ENCODE measurements at regions not wholly inside any gene's neighbourhood (a gene's known extent, or its start where the extent isn't known, plus 50 kb on each side); places are given as distances from the start of the nearest gene placed in this dataset.

DNA sequence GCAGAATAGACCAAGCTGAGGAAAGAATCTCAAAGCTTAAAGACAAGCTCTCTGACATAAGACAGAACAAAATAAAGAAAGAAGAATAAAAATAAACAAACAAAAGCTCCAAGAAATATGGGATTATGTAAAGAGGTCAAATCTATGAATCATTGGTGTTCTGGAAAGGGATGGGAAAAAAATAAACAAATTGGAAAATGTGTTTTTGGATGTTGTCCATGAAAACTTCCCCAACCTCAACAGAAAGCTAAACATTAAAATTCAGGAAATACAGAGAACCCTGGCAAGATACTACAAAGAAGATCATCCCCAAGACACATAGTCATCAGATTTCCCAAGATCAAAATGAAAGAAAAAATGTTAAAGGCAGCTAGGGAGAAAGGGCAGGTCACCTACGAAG is 662.0 kb upstream of the CDH18 start:
- Histone ChIP-seq H3K4me3 (ENCODE audit: low read depth in 1 of 2, low read length in 1 of 2) (no peak overlapping the region), H3K9me3 (no peaks in the 10 kb centered on the region), H3K4me1 (ENCODE audit: control insufficient read depth in 1 of 2, insufficient read depth in 1 of 2, low read depth in 1 of 2, low read length in 1 of 2) (no peaks in the 10 kb centered on the region), H3K27ac (no peak overlapping the region), H3K36me3 (no peaks in the 10 kb centered on the region), H3K27me3 (no peaks in the 10 kb centered on the region)
- TF ChIP-seq, protein P1, sequence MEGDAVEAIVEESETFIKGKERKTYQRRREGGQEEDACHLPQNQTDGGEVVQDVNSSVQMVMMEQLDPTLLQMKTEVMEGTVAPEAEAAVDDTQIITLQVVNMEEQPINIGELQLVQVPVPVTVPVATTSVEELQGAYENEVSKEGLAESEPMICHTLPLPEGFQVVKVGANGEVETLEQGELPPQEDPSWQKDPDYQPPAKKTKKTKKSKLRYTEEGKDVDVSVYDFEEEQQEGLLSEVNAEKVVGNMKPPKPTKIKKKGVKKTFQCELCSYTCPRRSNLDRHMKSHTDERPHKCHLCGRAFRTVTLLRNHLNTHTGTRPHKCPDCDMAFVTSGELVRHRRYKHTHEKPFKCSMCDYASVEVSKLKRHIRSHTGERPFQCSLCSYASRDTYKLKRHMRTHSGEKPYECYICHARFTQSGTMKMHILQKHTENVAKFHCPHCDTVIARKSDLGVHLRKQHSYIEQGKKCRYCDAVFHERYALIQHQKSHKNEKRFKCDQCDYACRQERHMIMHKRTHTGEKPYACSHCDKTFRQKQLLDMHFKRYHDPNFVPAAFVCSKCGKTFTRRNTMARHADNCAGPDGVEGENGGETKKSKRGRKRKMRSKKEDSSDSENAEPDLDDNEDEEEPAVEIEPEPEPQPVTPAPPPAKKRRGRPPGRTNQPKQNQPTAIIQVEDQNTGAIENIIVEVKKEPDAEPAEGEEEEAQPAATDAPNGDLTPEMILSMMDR (IDR thresholded peaks at IDR 0.05), result no peak

DNA sequence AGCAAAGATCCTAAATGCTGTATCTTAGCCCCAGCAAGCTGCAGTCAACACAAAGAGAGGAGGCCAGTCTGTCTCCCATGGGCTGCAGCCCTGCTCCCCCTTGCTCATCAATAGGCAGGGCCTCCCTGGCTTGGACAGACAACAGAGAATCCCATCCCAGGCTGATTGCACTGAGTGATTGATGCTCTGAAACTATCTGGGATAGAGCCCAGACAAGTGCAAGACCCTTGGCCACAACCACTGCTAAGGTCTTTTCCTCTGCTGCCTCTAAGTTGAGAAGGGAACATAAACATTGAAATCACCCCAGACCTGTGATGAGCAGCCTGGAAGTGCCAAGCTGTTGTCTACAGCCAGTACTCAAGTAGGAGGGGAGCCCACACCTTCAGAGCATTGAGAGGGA is 661.0 kb upstream of the CDH18 start:
- Histone ChIP-seq H3K4me1 (ENCODE audit: control insufficient read depth in 1 of 2, insufficient read depth in 1 of 2, low read depth in 1 of 2, low read length in 1 of 2) (no peaks in the 10 kb centered on the region), H3K9me3 (no peaks in the 10 kb centered on the region), H3K4me3 (ENCODE audit: low read depth in 1 of 2, low read length in 1 of 2) (no peak overlapping the region), H3K27ac (no peak overlapping the region), H3K27me3 (no peaks in the 10 kb centered on the region), H3K36me3 (no peaks in the 10 kb centered on the region)
- TF ChIP-seq, protein P1 (IDR thresholded peaks at IDR 0.05), result no peak

DNA sequence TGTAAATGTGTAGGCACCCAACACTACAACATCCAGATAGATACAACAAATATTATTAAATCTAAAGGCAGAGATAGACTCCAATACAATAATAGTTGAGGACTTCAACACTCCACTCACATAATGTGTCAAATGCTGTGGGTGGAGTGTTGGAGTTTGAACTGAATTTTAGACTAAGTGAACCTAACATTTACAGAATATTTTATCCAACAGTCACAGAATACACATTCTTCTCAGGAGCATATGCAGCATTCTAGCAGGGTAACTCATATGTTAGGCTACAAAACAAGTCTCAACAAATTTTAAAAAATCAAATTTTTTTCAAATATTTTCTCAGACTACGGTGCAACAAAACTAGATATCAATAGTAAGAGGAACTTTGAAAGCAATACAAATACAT is 648.7 kb upstream of the CDH18 start:
- TF ChIP-seq, protein P1 (IDR thresholded peaks at IDR 0.05), result no peak
- Histone ChIP-seq H3K27me3 (no peaks in the 10 kb centered on the region), H3K27ac (no peak overlapping the region), H3K4me3 (ENCODE audit: low read depth in 1 of 2, low read length in 1 of 2) (no peak overlapping the region), H3K36me3 (no peaks in the 10 kb centered on the region), H3K9me3 (no peaks in the 10 kb centered on the region), H3K4me1 (ENCODE audit: control insufficient read depth in 1 of 2, insufficient read depth in 1 of 2, low read depth in 1 of 2, low read length in 1 of 2) (no peaks in the 10 kb centered on the region)

DNA sequence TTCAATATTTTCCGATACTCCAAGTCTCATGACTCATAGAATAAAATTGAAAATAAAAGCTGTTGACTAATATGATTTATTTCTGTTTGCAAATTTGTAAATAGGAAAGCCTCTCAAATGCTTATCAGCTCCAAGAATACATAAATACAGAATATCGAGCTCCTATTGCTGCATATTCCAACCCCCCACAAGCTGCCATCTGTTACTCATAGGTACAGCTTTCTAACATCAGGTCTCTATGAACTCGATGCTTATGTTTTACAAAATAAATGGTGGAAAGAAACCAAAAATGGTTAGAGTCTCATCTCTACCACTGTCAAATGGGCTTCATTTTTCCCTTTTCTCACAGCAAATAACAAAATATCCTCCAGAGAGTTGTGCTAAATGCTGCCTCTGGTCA is 631.6 kb upstream of the CDH18 start:
- H3K4me3 ChIP-seq (ENCODE audit: low read depth in 1 of 2, low read length in 1 of 2), result no peak overlapping the region
- TF ChIP-seq, protein P1 (IDR thresholded peaks at IDR 0.05), result no peak
- H3K36me3 ChIP-seq, result no peaks in the 10 kb centered on the region
- H3K27me3 ChIP-seq, result no peaks in the 10 kb centered on the region
- no peaks in the 10 kb centered on the region for H3K4me1 ChIP-seq (ENCODE audit: control insufficient read depth in 1 of 2, insufficient read depth in 1 of 2, low read depth in 1 of 2, low read length in 1 of 2)
- no peaks in the 10 kb centered on the region for H3K9me3 ChIP-seq
- H3K27ac ChIP-seq, result no peak overlapping the region

DNA sequence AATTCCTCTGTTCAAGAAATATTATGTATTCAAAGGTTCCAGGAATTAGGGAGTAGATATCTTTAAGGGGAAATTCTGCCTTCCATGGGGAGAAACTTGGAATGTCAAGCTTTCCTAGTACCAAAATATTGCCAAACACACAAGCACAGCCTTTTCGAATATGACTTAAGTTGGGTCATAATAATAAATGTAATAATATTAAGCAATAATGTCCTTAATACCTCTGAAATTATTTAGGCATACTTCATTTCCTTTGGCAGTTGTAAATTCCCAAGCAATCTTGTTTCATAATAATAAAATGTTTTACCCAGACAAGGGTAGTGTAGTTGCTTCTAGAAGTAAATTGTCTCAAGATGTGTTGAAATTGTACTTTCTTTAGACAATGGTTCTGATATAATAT is 630.3 kb upstream of the CDH18 start:
- Histone ChIP-seq H3K27me3 (no peaks in the 10 kb centered on the region), H3K36me3 (no peaks in the 10 kb centered on the region), H3K9me3 (no peaks in the 10 kb centered on the region), H3K27ac (no peak overlapping the region), H3K4me1 (ENCODE audit: control insufficient read depth in 1 of 2, insufficient read depth in 1 of 2, low read depth in 1 of 2, low read length in 1 of 2) (no peaks in the 10 kb centered on the region), H3K4me3 (ENCODE audit: low read depth in 1 of 2, low read length in 1 of 2) (no peak overlapping the region)
- TF ChIP-seq, protein P1 (IDR thresholded peaks at IDR 0.05), result no peak

DNA sequence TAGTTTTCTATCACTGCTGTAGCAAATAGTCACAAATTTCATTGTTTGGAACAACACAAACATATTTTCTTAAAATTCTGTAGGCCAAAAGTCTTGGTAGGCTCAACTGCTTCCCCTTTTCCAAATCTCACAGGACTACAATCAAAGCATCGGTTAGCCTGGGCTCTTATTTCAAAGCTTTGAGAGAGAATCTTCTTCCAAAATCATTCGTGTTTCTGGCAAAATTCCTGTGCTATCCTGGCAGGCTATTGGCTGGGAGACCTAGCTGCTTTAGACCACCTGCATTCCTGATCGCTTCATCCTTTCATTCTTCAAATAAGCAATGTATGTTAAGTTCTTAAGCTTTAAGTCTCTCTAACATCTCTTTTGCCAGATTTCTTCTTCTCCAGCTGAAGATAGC is 629.8 kb upstream of the CDH18 start:
- Histone ChIP-seq H3K9me3 (no peaks in the 10 kb centered on the region), H3K27ac (no peak overlapping the region), H3K27me3 (no peaks in the 10 kb centered on the region), H3K4me3 (ENCODE audit: low read depth in 1 of 2, low read length in 1 of 2) (no peak overlapping the region), H3K36me3 (no peaks in the 10 kb centered on the region), H3K4me1 (ENCODE audit: control insufficient read depth in 1 of 2, insufficient read depth in 1 of 2, low read depth in 1 of 2, low read length in 1 of 2) (no peaks in the 10 kb centered on the region)
- TF ChIP-seq, protein P1 (IDR thresholded peaks at IDR 0.05), result no peak
